C4-2B (cell line): ENCODE measurements at regions not wholly inside any gene's neighbourhood (a gene's known extent, or its start where the extent isn't known, plus 50 kb on each side); places are given as distances from the start of the nearest gene placed in this dataset.

Source experiments
- ZFX ChIP-seq: fragments of 450-650 bp; IDR thresholded peaks from 2 replicates; pipeline ENCODE4 v1.6.1; 2017
- TF ChIP-seq, protein P1 (sequence below): fragments of 450-650 bp; conservative IDR thresholded peaks from 2 replicates; pipeline ENCODE4 v1.5.1; 2017; ENCODE audit warnings: mild to moderate bottlenecking

DNA sequence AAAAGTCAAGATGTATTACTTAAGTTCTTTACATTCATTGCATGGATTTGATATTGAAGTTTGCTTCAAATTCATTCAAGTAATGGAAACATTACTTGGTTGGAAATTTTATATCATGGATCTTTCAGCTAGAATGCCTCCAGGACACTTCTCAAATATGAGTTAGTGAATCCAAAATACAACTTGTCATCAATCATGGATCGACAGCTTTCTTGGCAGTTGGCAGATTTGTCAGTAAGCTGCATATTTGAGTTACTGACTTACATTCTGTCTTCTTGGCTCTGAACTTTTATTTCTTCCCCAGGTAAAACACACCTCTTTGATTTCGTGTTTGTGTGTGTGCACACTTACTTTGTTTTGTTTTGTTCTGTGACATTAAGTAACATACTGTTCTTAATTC is 1171.1 kb downstream of the TAF11L14 start:
- TF ChIP-seq, protein P1, sequence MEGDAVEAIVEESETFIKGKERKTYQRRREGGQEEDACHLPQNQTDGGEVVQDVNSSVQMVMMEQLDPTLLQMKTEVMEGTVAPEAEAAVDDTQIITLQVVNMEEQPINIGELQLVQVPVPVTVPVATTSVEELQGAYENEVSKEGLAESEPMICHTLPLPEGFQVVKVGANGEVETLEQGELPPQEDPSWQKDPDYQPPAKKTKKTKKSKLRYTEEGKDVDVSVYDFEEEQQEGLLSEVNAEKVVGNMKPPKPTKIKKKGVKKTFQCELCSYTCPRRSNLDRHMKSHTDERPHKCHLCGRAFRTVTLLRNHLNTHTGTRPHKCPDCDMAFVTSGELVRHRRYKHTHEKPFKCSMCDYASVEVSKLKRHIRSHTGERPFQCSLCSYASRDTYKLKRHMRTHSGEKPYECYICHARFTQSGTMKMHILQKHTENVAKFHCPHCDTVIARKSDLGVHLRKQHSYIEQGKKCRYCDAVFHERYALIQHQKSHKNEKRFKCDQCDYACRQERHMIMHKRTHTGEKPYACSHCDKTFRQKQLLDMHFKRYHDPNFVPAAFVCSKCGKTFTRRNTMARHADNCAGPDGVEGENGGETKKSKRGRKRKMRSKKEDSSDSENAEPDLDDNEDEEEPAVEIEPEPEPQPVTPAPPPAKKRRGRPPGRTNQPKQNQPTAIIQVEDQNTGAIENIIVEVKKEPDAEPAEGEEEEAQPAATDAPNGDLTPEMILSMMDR = no peak
- no peak for TF ChIP-seq ZFX
